Vagina (tissue), 2 donors: ENCODE measurements at regions not wholly inside any gene's neighbourhood (a gene's known extent, or its start where the extent isn't known, plus 50 kb on each side); places are given as distances from the start of the nearest gene placed in this dataset.

Source experiments
- CTCF ChIP-seq, 3 experiments: fragments of 450-650 bp in 2 of 3; fragments of 200-600 bp in 1 of 3; sonication (generic) in 1 of 3; IDR thresholded peaks; one replicate each; pipeline ENCODE4 v1.5.1; 2017 to 2019; ENCODE audit warnings: antibody characterized with exemption in 3 of 3, mild to moderate bottlenecking in 2 of 3, moderate library complexity in 2 of 3
- POLR2AphosphoS5 ChIP-seq, 2 donors: sonication (generic); formaldehyde crosslinking; IDR thresholded peaks; one replicate each; pipeline ENCODE4 v1.9.0; 2017; ENCODE audit warnings: antibody characterized with exemption in 2 of 2, mild to moderate bottlenecking in 2 of 2, low read depth in 1 of 2; ENCODE audit not compliant: insufficient read depth in 1 of 2

GRCh38 chr3:35523074-35523473 lies 116.3 kb upstream of the ARPP21 start:
- TF ChIP-seq POLR2AphosphoS5 (IDR thresholded peaks at IDR 0.05; ENCODE audit: insufficient read depth in 1 of 2, low read depth in 1 of 2) (no peak), CTCF (IDR thresholded peaks at IDR 0.05) (no peak)
